ENCODE measurements at regions not wholly inside any gene's neighbourhood (a gene's known extent, or its start where the extent isn't known, plus 50 kb on each side); places are given as distances from the start of the nearest gene placed in this dataset.

DNA sequence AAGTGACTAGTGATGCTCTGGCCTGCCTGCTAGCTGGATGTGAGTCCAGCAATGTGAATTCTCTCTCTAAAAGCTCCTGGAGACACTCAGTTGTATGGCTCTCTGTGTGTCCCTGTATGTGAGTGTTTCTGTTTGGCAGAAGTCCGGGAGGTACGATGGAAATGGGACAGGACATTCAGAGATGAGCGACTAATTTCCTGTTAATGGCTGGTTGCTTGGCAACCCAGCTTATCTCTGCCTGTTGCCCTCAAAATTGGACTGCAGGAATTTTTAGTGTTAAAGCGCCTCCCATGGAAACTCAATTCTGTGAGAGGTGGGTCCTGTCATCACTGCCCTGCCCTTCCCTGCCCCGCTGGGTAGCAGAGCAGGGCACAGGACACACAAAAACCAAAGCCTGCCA lies 136.8 kb upstream of the LRFN2 start:
- TF ChIP-seq, protein P1, sequence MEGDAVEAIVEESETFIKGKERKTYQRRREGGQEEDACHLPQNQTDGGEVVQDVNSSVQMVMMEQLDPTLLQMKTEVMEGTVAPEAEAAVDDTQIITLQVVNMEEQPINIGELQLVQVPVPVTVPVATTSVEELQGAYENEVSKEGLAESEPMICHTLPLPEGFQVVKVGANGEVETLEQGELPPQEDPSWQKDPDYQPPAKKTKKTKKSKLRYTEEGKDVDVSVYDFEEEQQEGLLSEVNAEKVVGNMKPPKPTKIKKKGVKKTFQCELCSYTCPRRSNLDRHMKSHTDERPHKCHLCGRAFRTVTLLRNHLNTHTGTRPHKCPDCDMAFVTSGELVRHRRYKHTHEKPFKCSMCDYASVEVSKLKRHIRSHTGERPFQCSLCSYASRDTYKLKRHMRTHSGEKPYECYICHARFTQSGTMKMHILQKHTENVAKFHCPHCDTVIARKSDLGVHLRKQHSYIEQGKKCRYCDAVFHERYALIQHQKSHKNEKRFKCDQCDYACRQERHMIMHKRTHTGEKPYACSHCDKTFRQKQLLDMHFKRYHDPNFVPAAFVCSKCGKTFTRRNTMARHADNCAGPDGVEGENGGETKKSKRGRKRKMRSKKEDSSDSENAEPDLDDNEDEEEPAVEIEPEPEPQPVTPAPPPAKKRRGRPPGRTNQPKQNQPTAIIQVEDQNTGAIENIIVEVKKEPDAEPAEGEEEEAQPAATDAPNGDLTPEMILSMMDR (IDR thresholded peaks at IDR 0.05): no peak
- TF ChIP-seq TP53 (CRISPR knock-in tag; IDR thresholded peaks at IDR 0.05): no peak
